HAP-1 (cell line): ENCODE measurements at regions not wholly inside any gene's neighbourhood (a gene's known extent, or its start where the extent isn't known, plus 50 kb on each side); places are given as distances from the start of the nearest gene placed in this dataset.
"Not testable (repeated sequence)": the region's sequence is repeated elsewhere in the genome, so short reads cannot be mapped to it uniquely, and the experiment has no call there.

Experiments
- DNase-seq, 2 experiments: peaks; one replicate each; pipeline ENCODE4 v3.0.0-alpha.2; 2016 to 2020; ENCODE audit warnings: low spot score in 2 of 2
- H3K27me3 ChIP-seq: fragments of 250-450 bp; sonication (Bioruptor Pico); 2 replicates; pipeline ENCODE4 v1.5.1; 2020; ENCODE audit warnings: low read depth, mild to moderate bottlenecking, moderate library complexity
- H3K36me3 ChIP-seq: fragments of 250-450 bp; sonication (Bioruptor Pico); replicated peaks from 2 replicates; pipeline ENCODE4 v1.5.1; 2020; ENCODE audit warnings: mild to moderate bottlenecking
- H3K4me1 ChIP-seq: fragments of 250-450 bp; sonication (Bioruptor Pico); 2 replicates; pipeline ENCODE4 v1.5.1; 2020; ENCODE audit warnings: mild to moderate bottlenecking
- H3K4me3 ChIP-seq: fragments of 250-450 bp; sonication (Bioruptor Pico); 2 replicates; pipeline ENCODE4 v1.5.1; 2020; ENCODE audit warnings: mild to moderate bottlenecking, moderate library complexity
- H3K9me3 ChIP-seq: fragments of 250-450 bp; sonication (Bioruptor Pico); 2 replicates; pipeline ENCODE4 v1.5.1; 2020; ENCODE audit warnings: mild to moderate bottlenecking, moderate library complexity
- in situ Hi-C: fragments of 300-500 bp; cut with MboI; formaldehyde crosslinking; loops from 3 replicates; pipeline ENCODE4 v1.14.3; 2020; ENCODE audit warnings: low sequenced_read_pairs, inconsistent platforms, mixed read lengths

DNA sequence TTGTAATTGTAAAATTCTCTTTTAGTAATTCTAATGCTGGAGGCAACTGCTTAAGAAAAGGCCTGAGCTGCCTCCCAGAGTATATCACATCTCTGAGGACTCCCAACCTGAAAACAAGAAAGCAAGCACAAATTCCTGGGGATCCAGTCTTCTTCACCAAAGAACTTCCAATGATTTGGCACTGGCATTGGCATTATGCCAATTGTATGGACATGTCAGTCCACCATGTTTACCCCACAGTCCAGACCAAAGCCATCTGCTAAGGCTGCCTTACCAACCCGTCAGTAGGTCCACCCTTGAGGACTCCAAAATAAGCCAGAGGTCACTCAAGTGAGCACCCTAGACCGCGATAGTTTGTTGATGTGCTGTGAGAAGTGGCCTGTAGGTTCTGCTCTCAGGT is 263.1 kb downstream of the RND3 start:
- Histone ChIP-seq H3K27me3 (no peaks in the 10 kb centered on the region), H3K4me3 (no peak overlapping the region), H3K9me3 (no peaks in the 10 kb centered on the region), H3K36me3 (no peaks in the 10 kb centered on the region), H3K4me1 (peaks cover 22% of the 10 kb centered on the region)
- in situ Hi-C loops, result no loop called here
- peak in 1 of 2 experiments; percentile 15 for DNase-seq

DNA sequence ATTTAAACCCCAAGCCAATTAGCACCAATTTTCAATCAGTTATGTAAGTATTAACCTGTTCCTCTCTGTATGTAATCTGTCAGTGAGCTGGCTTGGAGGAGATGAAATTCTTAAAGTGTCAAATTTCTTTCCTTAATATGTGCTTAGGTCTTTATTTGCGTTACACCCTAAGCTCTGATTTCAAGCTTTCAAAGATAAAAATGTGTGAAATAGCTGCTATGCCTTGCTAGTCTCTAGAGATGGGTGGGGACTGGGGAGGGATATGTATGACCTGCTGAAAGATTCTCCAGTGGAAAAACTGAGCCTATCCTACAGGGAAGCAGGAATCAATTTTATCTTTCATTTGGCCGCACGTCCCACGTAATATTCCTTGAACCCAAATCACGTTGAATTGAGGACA is 264.5 kb downstream of the RND3 start:
- Histone ChIP-seq H3K36me3 (no peaks in the 10 kb centered on the region), H3K9me3 (no peaks in the 10 kb centered on the region), H3K4me3 (no peak overlapping the region), H3K4me1 (peaks cover 22% of the 10 kb centered on the region), H3K27me3 (no peaks in the 10 kb centered on the region)
- in situ Hi-C loops, result no loop called here
- DNase-seq, result no peak

DNA sequence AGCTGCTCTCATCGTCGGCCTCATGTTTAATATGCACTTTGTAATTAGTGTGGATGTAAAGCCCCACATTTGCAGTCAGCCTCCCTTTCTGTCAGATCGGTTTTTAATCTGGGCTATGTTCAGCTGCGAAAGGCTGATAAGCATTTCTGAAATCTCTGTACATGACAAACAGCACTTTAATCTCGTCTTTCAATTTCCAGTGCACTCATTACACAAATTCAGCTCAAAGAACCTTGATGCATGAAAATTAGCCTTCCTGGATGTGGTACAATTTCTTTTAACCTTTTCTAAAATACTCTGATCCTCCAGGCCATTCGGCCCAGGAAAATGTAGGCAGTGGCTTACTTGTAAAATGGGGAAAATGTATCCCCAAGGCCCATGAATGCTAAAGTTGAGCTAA is 265.1 kb downstream of the RND3 start:
- no peak overlapping the region for H3K4me3 ChIP-seq
- peaks cover 22% of the 10 kb centered on the region for H3K4me1 ChIP-seq
- in situ Hi-C loops, result no loop called here
- H3K36me3 ChIP-seq, result no peaks in the 10 kb centered on the region
- H3K9me3 ChIP-seq, result no peaks in the 10 kb centered on the region
- DNase-seq, result peak; percentile 4 to 11
- no peaks in the 10 kb centered on the region for H3K27me3 ChIP-seq

DNA sequence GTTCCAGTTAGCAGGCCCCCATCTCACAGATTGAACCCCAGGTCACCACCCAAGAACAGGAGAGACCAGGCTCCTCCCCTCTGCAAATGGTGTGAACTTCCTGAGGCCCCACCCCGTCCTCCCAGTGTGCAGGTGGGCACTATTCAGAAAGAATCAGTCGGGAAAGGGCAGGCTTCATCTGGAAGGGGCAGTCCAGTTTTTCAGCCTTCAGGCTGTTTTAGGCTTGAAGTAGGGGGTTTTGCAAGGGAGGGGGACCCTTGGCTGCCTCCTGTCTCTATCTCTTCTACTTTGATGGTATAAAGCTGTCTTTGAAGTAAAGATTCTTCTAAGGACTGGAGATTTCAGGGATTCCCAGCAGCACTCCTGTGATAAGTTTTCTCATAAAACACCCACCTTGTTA is 267.6 kb downstream of the RND3 start:
- in situ Hi-C loops, result no loop called here
- H3K4me1 ChIP-seq, result peaks cover 22% of the 10 kb centered on the region
- H3K27me3 ChIP-seq, result no peaks in the 10 kb centered on the region
- no peaks in the 10 kb centered on the region for H3K36me3 ChIP-seq
- no peaks in the 10 kb centered on the region for H3K9me3 ChIP-seq
- no peak for DNase-seq
- H3K4me3 ChIP-seq, result no peak overlapping the region

DNA sequence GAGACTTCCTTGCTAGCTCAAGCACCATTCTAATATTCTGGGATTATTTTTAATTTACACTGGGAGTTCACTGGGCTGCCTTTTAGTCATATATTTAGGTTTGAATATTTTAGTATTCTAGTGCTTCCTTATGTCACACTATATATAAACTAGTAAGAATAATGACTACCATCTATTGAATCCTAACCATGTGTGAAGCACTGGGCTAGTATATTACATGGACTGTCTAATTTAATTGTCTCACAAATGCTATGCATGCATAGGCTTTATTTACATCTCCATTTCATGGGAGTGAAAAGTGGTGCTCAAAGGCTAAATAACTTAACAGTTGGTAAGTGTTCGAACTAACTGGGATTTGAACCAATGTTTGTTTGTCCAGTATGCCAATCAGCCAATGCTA is 272.4 kb downstream of the RND3 start:
- Histone ChIP-seq H3K36me3 (no peaks in the 10 kb centered on the region), H3K9me3 (no peaks in the 10 kb centered on the region), H3K4me1 (no peaks in the 10 kb centered on the region; the same call in none of the 2 replicates), H3K27me3 (no peaks in the 10 kb centered on the region), H3K4me3 (no peak overlapping the region)
- in situ Hi-C loops, result no loop called here
- DNase-seq, result no peak

DNA sequence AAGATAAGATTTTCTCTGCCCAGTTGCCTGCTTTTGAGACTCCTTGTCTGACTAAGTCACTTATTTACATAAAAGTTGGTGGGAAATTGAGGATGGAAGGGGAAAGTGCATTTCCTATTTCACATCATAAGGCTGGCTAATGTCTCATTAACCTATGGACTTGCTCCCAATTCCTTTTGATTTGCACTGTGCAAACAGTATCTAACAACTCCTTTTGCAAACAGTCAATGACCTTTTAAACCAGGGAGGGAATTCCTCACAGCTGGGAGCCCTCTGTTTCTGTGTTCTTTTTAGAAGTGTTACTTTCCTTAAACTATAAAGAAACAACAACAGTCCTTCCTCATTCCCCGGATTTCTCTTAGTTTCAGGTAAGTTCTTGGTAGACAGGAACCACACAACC is 272.8 kb downstream of the RND3 start:
- in situ Hi-C loops, result no loop called here
- no peaks in the 10 kb centered on the region for H3K27me3 ChIP-seq
- H3K36me3 ChIP-seq, result no peaks in the 10 kb centered on the region
- no peak overlapping the region for H3K4me3 ChIP-seq
- H3K4me1 ChIP-seq, result no peaks in the 10 kb centered on the region; the same call in none of the 2 replicates
- DNase-seq, result no peak
- H3K9me3 ChIP-seq, result no peaks in the 10 kb centered on the region

DNA sequence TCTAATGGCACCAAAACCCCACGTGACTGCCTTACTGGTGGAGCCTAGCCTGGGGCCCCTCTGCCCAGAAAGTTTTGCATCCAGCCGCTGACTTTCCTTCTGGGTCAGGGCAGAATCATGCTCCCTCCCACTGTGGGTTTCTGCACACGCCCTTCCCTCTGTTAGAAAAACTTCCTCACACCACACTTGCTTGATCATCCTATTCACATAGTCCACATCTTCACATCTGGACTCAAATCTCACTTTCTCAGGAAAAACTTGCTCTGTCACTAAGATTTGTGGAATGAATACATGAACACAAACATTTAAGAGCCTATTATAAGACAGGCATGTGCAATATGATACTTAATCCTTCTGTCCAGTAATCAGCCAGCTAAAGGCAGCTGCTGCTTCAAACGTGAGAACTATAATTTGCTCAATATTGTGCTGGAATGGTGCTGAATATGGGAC is 274.7 kb downstream of the RND3 start:
- Histone ChIP-seq H3K36me3 (no peaks in the 10 kb centered on the region), H3K4me1 (peaks cover 4% of the 10 kb centered on the region), H3K9me3 (peaks cover 2% of the 10 kb centered on the region; the same call in 1 of the 2 replicates), H3K27me3 (no peaks in the 10 kb centered on the region), H3K4me3 (no peak overlapping the region)
- no peak for DNase-seq
- in situ Hi-C loops, result no loop called here

DNA sequence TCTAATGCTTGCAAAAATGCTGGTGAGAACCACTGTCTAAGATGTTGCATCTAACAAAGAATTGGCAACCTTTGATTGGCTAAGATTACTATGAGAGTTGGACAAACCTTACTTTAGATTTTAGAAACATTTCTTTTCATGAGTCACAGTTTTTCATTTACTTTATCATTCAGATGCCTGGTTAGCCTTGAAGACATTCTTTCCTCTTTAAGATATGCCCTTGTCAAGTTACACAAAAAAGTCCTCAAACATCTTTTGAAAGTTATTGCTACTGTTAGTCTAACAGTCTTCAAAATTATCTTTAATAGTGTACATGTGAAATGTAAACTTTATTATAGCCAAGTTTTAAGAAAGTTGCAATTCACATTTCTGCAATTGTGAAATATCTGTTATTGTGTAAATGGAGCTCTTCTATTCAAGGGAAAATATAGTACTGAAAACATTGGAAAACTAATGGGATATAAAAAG is 276.3 kb downstream of the RND3 start:
- Histone ChIP-seq H3K4me1 (peaks cover 4% of the 10 kb centered on the region), H3K36me3 (no peaks in the 10 kb centered on the region), H3K9me3 (peaks cover 2% of the 10 kb centered on the region; the same call in 1 of the 2 replicates), H3K27me3 (no peaks in the 10 kb centered on the region), H3K4me3 (no peak overlapping the region)
- no peak for DNase-seq
- in situ Hi-C loops, result no loop called here

DNA sequence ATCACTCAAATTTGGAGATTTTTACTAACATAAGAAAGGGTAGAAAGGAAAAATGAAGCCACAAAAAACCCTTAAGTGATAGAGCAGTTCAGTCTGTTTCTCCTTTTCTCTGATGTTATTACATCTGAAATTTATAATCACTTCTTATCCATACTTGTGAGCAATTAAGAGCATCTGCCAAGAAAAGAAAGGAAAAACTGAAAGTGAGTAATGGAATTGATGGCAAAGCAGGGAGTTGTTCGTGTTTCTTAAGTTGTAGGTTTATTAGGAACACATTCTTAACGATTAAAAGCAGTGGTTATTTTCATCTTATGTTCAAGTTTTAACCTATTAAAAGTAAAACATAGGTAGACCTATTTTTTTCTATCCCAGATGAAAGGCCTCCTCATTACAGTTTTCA is 277.7 kb downstream of the RND3 start:
- Histone ChIP-seq H3K36me3 (no peaks in the 10 kb centered on the region), H3K4me1 (peaks cover 4% of the 10 kb centered on the region), H3K9me3 (peaks cover 2% of the 10 kb centered on the region; the same call in 1 of the 2 replicates), H3K27me3 (no peaks in the 10 kb centered on the region), H3K4me3 (no peak overlapping the region)
- in situ Hi-C loops, result no loop called here
- DNase-seq, result no peak

DNA sequence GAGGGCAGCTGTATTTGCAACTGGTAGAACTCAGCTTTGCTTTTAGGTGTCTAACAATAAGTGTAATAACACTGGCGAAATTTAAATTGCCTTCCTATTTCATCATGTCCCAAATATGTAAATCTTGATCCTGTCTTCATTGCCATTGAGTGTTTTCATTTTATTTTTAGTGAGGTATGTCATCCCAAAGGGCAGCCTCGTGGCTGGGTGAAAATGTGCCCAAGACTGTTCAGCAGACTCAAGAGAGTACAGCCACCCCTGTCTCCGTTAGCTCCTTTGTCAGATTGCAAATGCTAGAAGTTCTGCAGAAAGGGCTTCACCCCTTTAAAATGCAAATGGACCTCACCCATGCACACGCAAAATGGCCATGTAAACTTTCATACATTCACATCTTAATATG is 278.8 kb downstream of the RND3 start:
- H3K27me3 ChIP-seq, result no peaks in the 10 kb centered on the region
- no peaks in the 10 kb centered on the region for H3K36me3 ChIP-seq
- peaks cover 2% of the 10 kb centered on the region; the same call in 1 of the 2 replicates for H3K9me3 ChIP-seq
- peak in 1 of 2 experiments; percentile 28 for DNase-seq
- in situ Hi-C loops, result no loop called here
- no peak overlapping the region for H3K4me3 ChIP-seq
- H3K4me1 ChIP-seq, result peaks cover 4% of the 10 kb centered on the region

DNA sequence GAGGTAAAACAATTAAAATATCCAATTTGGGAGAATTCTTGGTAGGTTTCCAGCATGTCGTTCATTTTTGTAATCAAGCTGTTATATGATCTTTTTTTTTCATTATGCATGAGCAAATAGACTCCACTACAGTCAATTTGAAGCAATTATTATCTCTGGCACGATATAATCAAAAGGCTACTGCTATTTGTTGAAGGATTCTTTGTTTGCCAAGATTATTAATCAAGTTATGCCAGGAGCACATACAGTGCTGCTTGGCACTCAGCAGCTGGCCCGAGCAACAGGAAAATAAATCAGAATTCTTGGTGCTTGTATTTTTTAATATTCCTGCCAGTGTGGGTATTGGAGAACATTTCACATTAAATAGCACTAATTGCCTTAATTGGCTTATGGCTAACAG is 279.5 kb downstream of the RND3 start:
- DNase-seq, result no peak
- peaks cover 2% of the 10 kb centered on the region; the same call in 1 of the 2 replicates for H3K9me3 ChIP-seq
- in situ Hi-C loops, result no loop called here

DNA sequence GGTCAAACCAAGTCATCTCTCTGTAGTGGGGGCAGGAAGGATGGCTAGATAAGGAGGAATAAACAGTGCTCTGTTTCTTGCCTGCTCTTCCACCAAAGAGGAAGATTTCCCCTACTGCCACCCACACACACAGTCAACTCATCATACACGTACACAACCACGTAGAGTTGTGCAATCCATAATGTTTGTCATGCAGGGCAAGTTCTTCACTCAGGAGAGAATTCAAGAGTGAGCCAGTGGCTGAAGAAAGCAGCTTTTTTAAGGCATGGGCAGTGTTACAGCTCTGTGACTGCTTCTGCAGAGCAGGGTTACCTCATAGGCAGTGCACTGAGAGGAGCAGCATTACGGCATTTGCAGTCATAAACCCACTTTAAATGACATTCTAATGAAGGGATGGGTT is 283.0 kb downstream of the RND3 start:
- Histone ChIP-seq H3K36me3 (no peaks in the 10 kb centered on the region), H3K9me3 (peaks cover 2% of the 10 kb centered on the region; the same call in 1 of the 2 replicates), H3K4me1 (peaks cover 4% of the 10 kb centered on the region; the same call in 1 of the 2 replicates), H3K27me3 (no peaks in the 10 kb centered on the region), H3K4me3 (no peak overlapping the region)
- no peak for DNase-seq
- in situ Hi-C loops, result no loop called here

More for the DNA sequence above, 279.5 kb downstream of the RND3 start:
- no peaks in the 10 kb centered on the region for H3K36me3 ChIP-seq
- H3K4me3 ChIP-seq, result no peak overlapping the region
- H3K4me1 ChIP-seq, result peaks cover 4% of the 10 kb centered on the region
- no peaks in the 10 kb centered on the region for H3K27me3 ChIP-seq

DNA sequence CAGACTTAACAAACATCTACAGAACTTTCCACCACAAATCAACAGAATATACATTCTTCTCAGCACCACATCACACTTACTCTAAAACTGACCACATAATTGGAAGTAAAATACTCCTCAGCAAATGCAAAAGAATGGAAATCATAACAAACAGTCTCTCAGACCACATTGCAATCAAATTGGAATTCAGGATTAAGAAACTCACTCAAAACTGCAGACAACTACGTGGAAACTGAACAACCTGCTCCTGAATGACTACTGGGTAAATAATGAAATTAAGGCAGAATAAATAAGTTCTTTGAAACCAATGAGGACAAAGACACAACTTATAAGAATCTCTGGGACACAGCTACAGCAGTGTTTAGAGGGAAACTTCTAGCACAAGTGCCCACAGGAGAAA is 292.7 kb downstream of the RND3 start:
- H3K4me1 ChIP-seq, H3K27me3 ChIP-seq, H3K9me3 ChIP-seq, H3K36me3 ChIP-seq, H3K4me3 ChIP-seq, DNase-seq, in situ Hi-C loops: not testable (repeated sequence)

DNA sequence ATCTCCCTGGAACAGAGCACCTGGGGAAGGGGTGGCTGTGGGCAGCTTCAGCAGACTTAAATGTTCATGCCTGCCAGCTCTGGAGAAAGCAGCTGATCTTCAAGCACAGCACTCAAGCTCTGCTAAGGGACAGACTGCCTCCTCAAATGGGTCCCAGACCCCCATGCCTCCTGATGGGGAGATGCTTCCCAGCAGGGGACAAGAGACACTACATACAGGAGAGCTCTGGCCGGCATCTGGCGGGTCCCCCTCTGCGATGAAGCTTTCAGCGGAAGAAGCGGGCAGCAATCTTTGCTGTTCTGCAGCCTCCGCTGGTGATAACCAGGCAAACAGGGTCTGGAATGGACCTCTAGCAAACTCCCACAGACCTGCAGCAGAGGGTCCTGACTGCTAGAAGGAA is 294.8 kb downstream of the RND3 start:
- Histone ChIP-seq H3K4me3 (no peak overlapping the region), H3K4me1 (peaks cover 8% of the 10 kb centered on the region), H3K36me3 (no peaks in the 10 kb centered on the region), H3K27me3 (no peaks in the 10 kb centered on the region), H3K9me3 (no peaks in the 10 kb centered on the region)
- in situ Hi-C loops, result no loop called here
- no peak for DNase-seq

DNA sequence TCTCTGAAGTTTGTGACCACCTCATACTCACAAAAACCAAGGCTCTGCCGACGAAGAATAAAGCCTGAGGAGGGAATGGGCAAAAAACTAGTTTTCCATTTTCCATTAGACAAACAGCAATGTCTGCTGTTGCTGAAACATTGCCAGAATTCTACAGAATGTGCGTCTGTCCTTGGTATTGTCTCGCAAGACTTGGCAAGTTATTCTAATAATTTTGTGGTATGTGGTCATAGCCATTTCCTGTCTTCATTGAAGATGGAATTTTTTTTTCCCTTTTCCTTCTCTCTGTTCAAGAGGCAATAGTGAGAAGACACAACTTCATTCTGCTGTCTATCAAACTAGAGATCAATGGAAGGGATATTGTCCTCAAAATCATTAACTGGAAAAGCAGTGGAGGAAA is 296.1 kb downstream of the RND3 start:
- in situ Hi-C loops, result no loop called here
- DNase-seq, result no peak
- Histone ChIP-seq H3K36me3 (no peaks in the 10 kb centered on the region), H3K4me1 (peaks cover 8% of the 10 kb centered on the region), H3K27me3 (no peaks in the 10 kb centered on the region), H3K9me3 (no peaks in the 10 kb centered on the region), H3K4me3 (no peak overlapping the region)
